CD14-positive monocyte (primary cell): ENCODE measurements at regions not wholly inside any gene's neighbourhood (a gene's known extent, or its start where the extent isn't known, plus 50 kb on each side); places are given as distances from the start of the nearest gene placed in this dataset.

ENCODE experiments used
- DNase-seq, 3 donors: peaks; one replicate each; pipeline ENCODE4 v3.0.0-alpha.2; 2011 to 2022
- H2AFZ ChIP-seq: 2 replicates; pipeline ENCODE4 v1.6.0; 2012; ENCODE audit warnings: mild to moderate bottlenecking, low read depth, low read length, inconsistent platforms; ENCODE audit not compliant: insufficient read depth, poor library complexity, severe bottlenecking
- H3K27ac ChIP-seq, 2 donors: 1 replicate in 1 of 2; 2 replicates in 1 of 2; pipeline ENCODE4 v1.5.1; 2012 to 2013; ENCODE audit warnings: low read length in 2 of 2, control low read depth in 1 of 2, inconsistent platforms in 1 of 2, low read depth in 1 of 2, mild to moderate bottlenecking in 1 of 2
- H3K27me3 ChIP-seq, 2 donors: one replicate each; pipeline versions ENCODE4 v1.6.0 to v1.6.1; 2011 to 2013; ENCODE audit warnings: low read length in 2 of 2; ENCODE audit not compliant: control insufficient read depth in 2 of 2, insufficient read depth in 2 of 2
- H3K36me3 ChIP-seq, 2 donors: replicated peaks in 1 of 2; 1 replicate in 1 of 2; 2 replicates in 1 of 2; pipeline versions ENCODE4 v1.5.1 to v1.6.1; 2012 to 2013; ENCODE audit warnings: low read length in 2 of 2, control low read depth in 1 of 2, inconsistent platforms in 1 of 2, mild to moderate bottlenecking in 1 of 2; ENCODE audit not compliant: insufficient read depth in 2 of 2, control insufficient read depth in 1 of 2
- H3K4me1 ChIP-seq, 2 donors: 1 replicate in 1 of 2; 2 replicates in 1 of 2; pipeline versions ENCODE4 v1.5.1 to v1.6.1; 2012 to 2013; ENCODE audit warnings: low read length in 2 of 2, control low read depth in 1 of 2, inconsistent platforms in 1 of 2, mild to moderate bottlenecking in 1 of 2, moderate library complexity in 1 of 2; ENCODE audit not compliant: insufficient read depth in 2 of 2, control insufficient read depth in 1 of 2
- H3K4me2 ChIP-seq: replicated peaks from 2 replicates; pipeline ENCODE3; 2012; ENCODE audit warnings: low read length, moderate library complexity, mild to moderate bottlenecking; ENCODE audit not compliant: poor library complexity, severe bottlenecking; ENCODE audit errors: extremely low read depth
- H3K4me3 ChIP-seq, 3 experiments: fragments of 200-600 bp in 1 of 3; sonication (generic) in 1 of 3; replicated peaks in 1 of 3; 1 replicate in 2 of 3; 2 replicates in 1 of 3; pipeline ENCODE4 v1.5.1; 2011 to 2013; ENCODE audit warnings: low read length in 3 of 3, mild to moderate bottlenecking in 3 of 3, control low read depth in 2 of 3, low read depth in 2 of 3, inconsistent platforms in 1 of 3, moderate library complexity in 1 of 3
- H3K79me2 ChIP-seq: 2 replicates; pipeline ENCODE4 v1.6.0; 2012; ENCODE audit warnings: mild to moderate bottlenecking, control low read depth, inconsistent platforms, low read length, moderate library complexity; ENCODE audit not compliant: insufficient read depth
- H3K9ac ChIP-seq: 2 replicates; pipeline ENCODE4 v1.6.0; 2017; ENCODE audit warnings: low read length, mild to moderate bottlenecking; ENCODE audit not compliant: insufficient read depth, poor library complexity, severe bottlenecking
- H3K9me3 ChIP-seq, 2 donors: replicated peaks in 1 of 2; 1 replicate in 1 of 2; 2 replicates in 1 of 2; pipeline versions ENCODE4 v1.5.1 to v1.6.1; 2012 to 2013; ENCODE audit warnings: low read length in 2 of 2, control low read depth in 1 of 2; ENCODE audit not compliant: control insufficient read depth in 1 of 2, insufficient read depth in 1 of 2
- H4K20me1 ChIP-seq: 2 replicates; pipeline ENCODE4 v1.6.0; 2012; ENCODE audit warnings: mild to moderate bottlenecking, low read length, control low read depth, moderate library complexity; ENCODE audit not compliant: insufficient read depth
- H3K27ac Mint-ChIP-seq, 7 donors: one replicate each; pipeline ENCODE4 v1.8.0; 2020; ENCODE audit warnings: mild to moderate bottlenecking in 7 of 7, mixed read lengths in 7 of 7, moderate library complexity in 6 of 7, inconsistent platforms in 2 of 7
- H3K27me3 Mint-ChIP-seq, 3 donors: one replicate each; pipeline ENCODE4 v1.8.0; 2021 to 2022; ENCODE audit warnings: low read depth in 3 of 3, mild to moderate bottlenecking in 3 of 3, mixed read lengths in 3 of 3, moderate library complexity in 3 of 3, inconsistent platforms in 1 of 3
- H3K36me3 Mint-ChIP-seq, 2 donors: one replicate each; pipeline ENCODE4 v1.8.0; 2020; ENCODE audit warnings: mixed read lengths in 2 of 2, inconsistent platforms in 1 of 2, mild to moderate bottlenecking in 1 of 2
- H3K4me1 Mint-ChIP-seq: one replicate; pipeline ENCODE4 v1.8.0; 2020; ENCODE audit warnings: mild to moderate bottlenecking, mixed read lengths
- H3K4me3 Mint-ChIP-seq, 2 donors: one replicate each; pipeline ENCODE4 v1.8.0; 2020; ENCODE audit warnings: mild to moderate bottlenecking in 2 of 2, mixed read lengths in 2 of 2, moderate library complexity in 1 of 2
- H3K9me3 Mint-ChIP-seq, 7 donors: one replicate each; pipeline ENCODE4 v1.8.0; 2020 to 2022; ENCODE audit warnings: mixed read lengths in 7 of 7, mild to moderate bottlenecking in 6 of 7, moderate library complexity in 6 of 7, inconsistent platforms in 2 of 7
- WGBS: methylation state at CpG from one replicate; pipeline ENCODE4 v1.1.5; 2013; ENCODE audit warnings: missing lambda C conversion rate; ENCODE audit not compliant: insufficient coverage; 5-methylcytosine and 5-hydroxymethylcytosine counted together
- intact Hi-C, 2 donors: fragments of 100-400 bp; cut with micrococcal nuclease; formaldehyde crosslinking; loops; one replicate each; pipeline versions ENCODE4 v1.15.0 to v1.15.1; 2023
- TF ChIP-seq, protein P1 (sequence below): fragments of 200-600 bp; IDR thresholded peaks from one replicate; pipeline ENCODE4 v1.8.0; 2022; ENCODE audit warnings: antibody characterized with exemption, mild to moderate bottlenecking

DNA sequence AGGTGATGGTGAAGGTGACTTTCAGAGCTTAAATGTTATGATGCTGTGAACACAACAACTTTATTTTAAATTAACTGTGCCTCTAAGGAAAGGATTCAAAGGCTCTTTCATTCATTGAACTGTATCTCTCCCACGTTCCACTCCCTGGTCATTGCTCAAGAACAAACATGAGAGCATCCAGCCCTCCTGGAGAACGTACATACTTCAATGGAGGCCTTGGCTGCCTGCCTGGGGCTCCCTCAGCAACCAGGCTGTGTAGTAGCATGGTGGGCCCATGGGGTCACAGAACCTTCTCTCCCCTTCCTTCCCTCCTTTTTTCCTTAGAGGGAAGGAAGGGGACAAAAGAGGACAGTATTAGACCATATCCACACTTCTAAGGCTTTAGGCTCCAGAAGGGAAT, 234.3 kb downstream of the CDC5L start:
- Histone ChIP-seq H3K4me2 (no peak overlapping the region), H3K27ac (peak overlapping the region in 1 of 2 donors; percentile 26), H3K36me3 (no peaks in the 10 kb centered on the region), H2AFZ (peak overlapping the region; percentile 47), H3K27me3 (no peaks in the 10 kb centered on the region), H3K4me3 (no peak overlapping the region), H3K79me2 (no peaks in the 10 kb centered on the region), H3K4me1 (peaks cover 77 to 88% of the 10 kb centered on the region in 2 donors), H3K9me3 (no peaks in the 10 kb centered on the region), H3K9ac (no peak overlapping the region), H4K20me1 (no peaks in the 10 kb centered on the region)
- H3K27me3 Mint-ChIP-seq, result peaks cover 0 to 1% (median 0%) of the 10 kb centered on the region in 3 donors
- no peak overlapping the region for H3K4me3 Mint-ChIP-seq
- peaks cover 90% of the 10 kb centered on the region for H3K4me1 Mint-ChIP-seq
- DNase-seq, result no peak
- H3K9me3 Mint-ChIP-seq, result no peaks in the 10 kb centered on the region
- TF ChIP-seq, protein P1, sequence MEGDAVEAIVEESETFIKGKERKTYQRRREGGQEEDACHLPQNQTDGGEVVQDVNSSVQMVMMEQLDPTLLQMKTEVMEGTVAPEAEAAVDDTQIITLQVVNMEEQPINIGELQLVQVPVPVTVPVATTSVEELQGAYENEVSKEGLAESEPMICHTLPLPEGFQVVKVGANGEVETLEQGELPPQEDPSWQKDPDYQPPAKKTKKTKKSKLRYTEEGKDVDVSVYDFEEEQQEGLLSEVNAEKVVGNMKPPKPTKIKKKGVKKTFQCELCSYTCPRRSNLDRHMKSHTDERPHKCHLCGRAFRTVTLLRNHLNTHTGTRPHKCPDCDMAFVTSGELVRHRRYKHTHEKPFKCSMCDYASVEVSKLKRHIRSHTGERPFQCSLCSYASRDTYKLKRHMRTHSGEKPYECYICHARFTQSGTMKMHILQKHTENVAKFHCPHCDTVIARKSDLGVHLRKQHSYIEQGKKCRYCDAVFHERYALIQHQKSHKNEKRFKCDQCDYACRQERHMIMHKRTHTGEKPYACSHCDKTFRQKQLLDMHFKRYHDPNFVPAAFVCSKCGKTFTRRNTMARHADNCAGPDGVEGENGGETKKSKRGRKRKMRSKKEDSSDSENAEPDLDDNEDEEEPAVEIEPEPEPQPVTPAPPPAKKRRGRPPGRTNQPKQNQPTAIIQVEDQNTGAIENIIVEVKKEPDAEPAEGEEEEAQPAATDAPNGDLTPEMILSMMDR, result no peak
- no peaks in the 10 kb centered on the region for H3K36me3 Mint-ChIP-seq
- peak overlapping the region in 2 of 7 donors; percentile 32 to 37 for H3K27ac Mint-ChIP-seq
- no CpG with 5 or more reads among the region's 2 CpGs for WGBS
- intact Hi-C loops, result loop anchor here in 1 of 2 donors (10.0 kb wide), 1 partner anchor 147 kb away; no protein-coding TSS in a partner anchor

DNA sequence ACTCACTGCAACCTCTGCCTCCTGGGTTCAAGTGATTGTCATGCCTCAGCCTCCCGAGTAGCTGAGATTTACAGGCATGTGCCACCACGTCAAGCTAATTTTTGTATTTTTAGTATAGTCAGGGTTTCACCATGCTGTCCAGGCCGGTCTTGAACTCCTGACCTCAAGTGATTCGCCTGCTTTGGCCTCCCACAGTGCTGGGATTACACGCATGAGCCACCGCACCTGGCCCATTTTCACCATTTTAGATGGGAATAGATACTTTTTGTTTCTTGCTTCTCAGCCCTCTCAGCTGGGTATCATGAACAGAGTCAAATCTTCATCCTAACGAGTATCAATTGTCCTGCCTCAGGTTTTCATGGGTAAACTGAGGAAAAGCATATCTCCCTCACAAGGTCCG, 235.0 kb downstream of the CDC5L start:
- peak overlapping the region; percentile 26 to 69 for H3K27ac ChIP-seq
- Mint-ChIP-seq H3K4me3 (peak overlapping the region in 1 of 2 donors; percentile 33), H3K36me3 (no peaks in the 10 kb centered on the region), H3K27me3 (peaks cover 0 to 1% (median 0%) of the 10 kb centered on the region in 3 donors), H3K4me1 (peaks cover 91% of the 10 kb centered on the region), H3K27ac (peak overlapping the region; percentile 19 to 85 (median 73)), H3K9me3 (peaks cover 0 to 2% (median 0%) of the 10 kb centered on the region in 7 donors)
- no peak overlapping the region for H3K9ac ChIP-seq
- no peaks in the 10 kb centered on the region for H3K36me3 ChIP-seq
- peak overlapping the region in 1 of 3 experiments; percentile 33 for H3K4me3 ChIP-seq
- peak overlapping the region; percentile 19 for H2AFZ ChIP-seq
- 60% methylated on average over 3 of the region's 8 CpGs for WGBS
- no peaks in the 10 kb centered on the region for H3K9me3 ChIP-seq
- no peaks in the 10 kb centered on the region for H4K20me1 ChIP-seq
- peak overlapping the region; percentile 46 for H3K4me2 ChIP-seq
- no peak for DNase-seq
- H3K27me3 ChIP-seq, result no peaks in the 10 kb centered on the region
- intact Hi-C loops, result loop anchor here in 1 of 2 donors (10.0 kb wide), 1 partner anchor 148 kb away; no protein-coding TSS in a partner anchor
- TF ChIP-seq, protein P1, result no peak
- no peaks in the 10 kb centered on the region for H3K79me2 ChIP-seq
- peaks cover 77 to 88% of the 10 kb centered on the region in 2 donors for H3K4me1 ChIP-seq
